Ishikawa (cell line): ENCODE measurements at regions not wholly inside any gene's neighbourhood (a gene's known extent, or its start where the extent isn't known, plus 50 kb on each side); places are given as distances from the start of the nearest gene placed in this dataset.

Experiments
- CEBPB ChIP-seq: IDR thresholded peaks from 2 replicates; pipeline ENCODE4 v1.6.1; 2012
- CREB1 ChIP-seq: IDR thresholded peaks from 2 replicates; pipeline ENCODE4 v1.6.1; 2012; ENCODE audit warnings: low read depth
- EGR1 ChIP-seq: IDR thresholded peaks from 2 replicates; pipeline ENCODE4 v1.6.1; 2012
- EP300 ChIP-seq: IDR thresholded peaks from 2 replicates; pipeline ENCODE4 v1.6.1; 2012; ENCODE audit warnings: borderline replicate concordance
- FOXM1 ChIP-seq: IDR thresholded peaks from 2 replicates; pipeline ENCODE4 v1.6.1; 2012; ENCODE audit warnings: low read depth, borderline replicate concordance
- MAX ChIP-seq: IDR thresholded peaks from 2 replicates; pipeline ENCODE4 v1.6.1; 2012
- NFIC ChIP-seq: IDR thresholded peaks from 2 replicates; pipeline ENCODE4 v1.6.1; 2012
- RAD21 ChIP-seq: IDR thresholded peaks from 2 replicates; pipeline ENCODE4 v1.6.1; 2012; ENCODE audit warnings: low read depth
- REST ChIP-seq: IDR thresholded peaks from 2 replicates; pipeline ENCODE4 v1.6.1; 2012; ENCODE audit warnings: low read depth, mild to moderate bottlenecking
- TAF1 ChIP-seq: IDR thresholded peaks from 2 replicates; pipeline ENCODE4 v1.6.1; 2012; ENCODE audit warnings: low read depth, mild to moderate bottlenecking
- TCF12 ChIP-seq: IDR thresholded peaks from 2 replicates; pipeline ENCODE4 v1.6.1; 2012; ENCODE audit warnings: low read depth
- TEAD4 ChIP-seq: IDR thresholded peaks from 2 replicates; pipeline ENCODE4 v1.6.1; 2012
- YY1 ChIP-seq: IDR thresholded peaks from 2 replicates; pipeline ENCODE4 v1.6.1; 2012; ENCODE audit warnings: low read depth
- ZBTB7A ChIP-seq: IDR thresholded peaks from 2 replicates; pipeline ENCODE4 v1.6.1; 2012; ENCODE audit warnings: low read depth
- TF ChIP-seq, protein P1 (sequence below): IDR thresholded peaks from 2 replicates; pipeline ENCODE4 v1.6.1; 2012

DNA sequence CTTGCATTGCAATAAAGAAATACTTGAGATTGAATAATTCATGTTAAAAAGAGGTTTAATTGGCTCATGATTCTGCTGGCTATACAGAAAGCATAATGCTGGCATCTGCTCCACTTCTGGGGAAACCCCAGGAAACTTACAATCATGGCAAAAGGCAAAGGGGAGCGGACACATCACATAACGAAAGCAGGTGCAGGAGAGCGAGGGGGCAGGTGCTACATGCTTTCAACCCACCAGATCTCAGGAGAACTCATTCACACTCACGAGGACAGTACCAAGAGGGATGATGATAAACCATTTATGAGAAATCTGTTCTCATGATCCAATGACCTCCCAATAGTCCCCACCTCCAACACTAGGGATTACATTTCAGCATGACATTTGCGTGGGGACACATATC lies 172.6 kb downstream of the RASSF9 start:
- TF ChIP-seq RAD21, result no peak
- no peak for TF ChIP-seq EP300
- TF ChIP-seq TEAD4, result no peak
- TF ChIP-seq FOXM1, result no peak
- no peak for TF ChIP-seq CREB1
- no peak for TF ChIP-seq YY1
- TF ChIP-seq ZBTB7A, result no peak
- TF ChIP-seq, protein P1, sequence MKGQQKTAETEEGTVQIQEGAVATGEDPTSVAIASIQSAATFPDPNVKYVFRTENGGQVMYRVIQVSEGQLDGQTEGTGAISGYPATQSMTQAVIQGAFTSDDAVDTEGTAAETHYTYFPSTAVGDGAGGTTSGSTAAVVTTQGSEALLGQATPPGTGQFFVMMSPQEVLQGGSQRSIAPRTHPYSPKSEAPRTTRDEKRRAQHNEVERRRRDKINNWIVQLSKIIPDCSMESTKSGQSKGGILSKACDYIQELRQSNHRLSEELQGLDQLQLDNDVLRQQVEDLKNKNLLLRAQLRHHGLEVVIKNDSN, result no peak
- TF ChIP-seq CEBPB, result no peak
- TF ChIP-seq TCF12, result no peak
- no peak for TF ChIP-seq REST
- no peak for TF ChIP-seq TAF1
- no peak for TF ChIP-seq MAX
- no peak for TF ChIP-seq EGR1
- no peak for TF ChIP-seq NFIC

- TF ChIP-seq, protein P1, result no peak
- TF ChIP-seq ZBTB7A, result no peak
- no peak for TF ChIP-seq FOXM1
- TF ChIP-seq MAX, result no peak
- no peak for TF ChIP-seq REST
- no peak for TF ChIP-seq RAD21
- no peak for TF ChIP-seq TAF1
- no peak for TF ChIP-seq EGR1
- TF ChIP-seq CREB1, result no peak
- TF ChIP-seq NFIC, result no peak
- TF ChIP-seq EP300, result no peak
- TF ChIP-seq YY1, result no peak
- no peak for TF ChIP-seq CEBPB
- no peak for TF ChIP-seq TEAD4
- TF ChIP-seq TCF12, result no peak
These were observed 171.8 kb downstream of the RASSF9 start for GRCh38 chr12:85664429-85664828.

GRCh38 chr12:85669911-85670310 lies 166.3 kb downstream of the RASSF9 start:
- TF ChIP-seq MAX, result no peak
- TF ChIP-seq CREB1, result no peak
- TF ChIP-seq CEBPB, result no peak
- TF ChIP-seq NFIC, result no peak
- no peak for TF ChIP-seq RAD21
- no peak for TF ChIP-seq TEAD4
- TF ChIP-seq TAF1, result no peak
- no peak for TF ChIP-seq YY1
- no peak for TF ChIP-seq TCF12
- TF ChIP-seq REST, result no peak

DNA sequence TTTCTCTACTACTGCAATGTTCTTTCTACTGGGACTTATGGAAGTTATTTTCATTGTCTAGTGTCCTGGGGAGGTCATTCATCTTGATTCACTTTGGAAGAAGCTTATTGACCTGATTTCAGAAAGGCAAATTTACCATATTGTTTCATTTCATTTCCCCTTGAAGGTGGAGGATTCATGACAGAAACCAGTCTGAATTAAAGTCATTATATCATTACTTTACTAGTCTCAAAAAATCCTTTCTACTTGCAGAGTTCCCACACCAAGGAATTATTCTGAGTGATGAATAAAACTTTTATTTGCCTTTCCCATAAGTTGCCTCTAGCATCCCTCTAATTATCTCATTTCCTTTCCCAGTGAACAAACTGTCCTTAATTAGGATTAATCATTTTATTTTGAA lies 163.8 kb downstream of the RASSF9 start:
- TF ChIP-seq REST (no peak), TCF12 (no peak), ZBTB7A (no peak)
